GM23248 (cell line): ENCODE measurements at regions not wholly inside any gene's neighbourhood (a gene's known extent, or its start where the extent isn't known, plus 50 kb on each side); places are given as distances from the start of the nearest gene placed in this dataset.

ENCODE experiments used
- EZH2 ChIP-seq: fragments of 200-600 bp; sonication (generic); IDR thresholded peaks from 2 replicates; pipeline ENCODE4 v1.6.1; 2018; ENCODE audit warnings: antibody characterized with exemption, mild to moderate bottlenecking; ENCODE audit not compliant: insufficient read depth, poor library complexity, severe bottlenecking
- EZH2phosphoT487 ChIP-seq: fragments of 200-600 bp; sonication (generic); IDR thresholded peaks from 2 replicates; pipeline ENCODE4 v1.6.1; 2018; ENCODE audit warnings: antibody characterized with exemption, moderate library complexity, mild to moderate bottlenecking, low read depth; ENCODE audit not compliant: insufficient read depth

- TF ChIP-seq EZH2, result no peak
- TF ChIP-seq EZH2phosphoT487, result no peak
These were observed 198.5 kb upstream of the COL8A1 start for GRCh38 chr3:99439892-99440291.
